Liver (tissue), 8 donors: ENCODE measurements at regions not wholly inside any gene's neighbourhood (a gene's known extent, or its start where the extent isn't known, plus 50 kb on each side); places are given as distances from the start of the nearest gene placed in this dataset.
A peak's percentile ranks its signal among the peaks of the same experiment; 100 is the strongest.

Experiments used
- DNase-seq: peaks from one replicate; pipeline ENCODE4 v3.0.0-alpha.2; 2017; ENCODE audit warnings: low spot score
- H3K27ac ChIP-seq, 2 donors: one replicate each; pipeline ENCODE4 v1.7.0; 2013; ENCODE audit warnings: inconsistent platforms in 2 of 2, low read length in 2 of 2, control low read depth in 1 of 2, low read depth in 1 of 2, mild to moderate bottlenecking in 1 of 2
- H3K27me3 ChIP-seq, 4 donors: one replicate each; pipeline versions ENCODE4 v1.6.1 to v1.7.0; 2013; ENCODE audit warnings: low read length in 3 of 4, inconsistent platforms in 1 of 4, mild to moderate bottlenecking in 1 of 4, moderate library complexity in 1 of 4; ENCODE audit not compliant: control insufficient read depth in 4 of 4, insufficient read depth in 4 of 4
- H3K36me3 ChIP-seq, 4 donors: one replicate each; pipeline versions ENCODE4 v1.6.1 to v1.7.0; 2013; ENCODE audit warnings: low read length in 3 of 4, mild to moderate bottlenecking in 3 of 4, low read depth in 1 of 4, moderate library complexity in 1 of 4; ENCODE audit not compliant: control insufficient read depth in 4 of 4, insufficient read depth in 3 of 4
- H3K4me1 ChIP-seq, 4 donors: one replicate each; pipeline versions ENCODE4 v1.6.1 to v1.7.0; 2013; ENCODE audit warnings: low read length in 3 of 4, mild to moderate bottlenecking in 3 of 4, moderate library complexity in 1 of 4; ENCODE audit not compliant: control insufficient read depth in 4 of 4, insufficient read depth in 4 of 4
- H3K4me3 ChIP-seq, 3 donors: one replicate each; pipeline versions ENCODE4 v1.6.1 to v1.7.0; 2013; ENCODE audit warnings: low read length in 3 of 3, control low read depth in 1 of 3, low read depth in 1 of 3, mild to moderate bottlenecking in 1 of 3
- H3K9ac ChIP-seq, 2 donors: one replicate each; pipeline ENCODE4 v1.7.0; 2013; ENCODE audit warnings: low read length in 2 of 2, mild to moderate bottlenecking in 2 of 2, moderate library complexity in 2 of 2, control low read depth in 1 of 2, low read depth in 1 of 2
- H3K9me3 ChIP-seq, 4 donors: one replicate each; pipeline versions ENCODE4 v1.6.1 to v1.7.0; 2013; ENCODE audit warnings: low read length in 3 of 4; ENCODE audit not compliant: control insufficient read depth in 4 of 4
- EGR1 ChIP-seq, 2 donors: IDR thresholded peaks; 2 replicates each; pipeline ENCODE4 v1.6.1; 2016 to 2018; ENCODE audit warnings: antibody characterized with exemption in 2 of 2, low read depth in 2 of 2
- FOXA1 ChIP-seq: IDR thresholded peaks from 2 replicates; pipeline ENCODE4 v1.6.1; 2016; ENCODE audit warnings: antibody characterized with exemption
- FOXA2 ChIP-seq: IDR thresholded peaks from 2 replicates; pipeline ENCODE4 v1.6.1; 2016; ENCODE audit warnings: antibody characterized with exemption
- GABPA ChIP-seq, 2 donors: IDR thresholded peaks in 1 of 2; conservative IDR thresholded peaks in 1 of 2; 2 replicates each; pipeline ENCODE4 v1.6.1; 2016; ENCODE audit warnings: antibody characterized with exemption in 2 of 2, mild to moderate bottlenecking in 1 of 2, moderate library complexity in 1 of 2
- HNF4A ChIP-seq, 2 donors: conservative IDR thresholded peaks; 2 replicates each; pipeline ENCODE4 v1.6.1; 2016; ENCODE audit warnings: antibody characterized with exemption in 2 of 2, mild to moderate bottlenecking in 2 of 2
- HNF4G ChIP-seq: IDR thresholded peaks from 2 replicates; pipeline ENCODE4 v1.6.1; 2016; ENCODE audit warnings: antibody characterized with exemption
- JUND ChIP-seq, 2 donors: IDR thresholded peaks; 2 replicates each; pipeline ENCODE4 v1.6.1; 2016; ENCODE audit warnings: antibody characterized with exemption in 2 of 2
- NR2F2 ChIP-seq: IDR thresholded peaks from 2 replicates; pipeline ENCODE4 v1.6.1; 2016; ENCODE audit warnings: antibody characterized with exemption
- RAD21 ChIP-seq, 2 donors: IDR thresholded peaks; 2 replicates each; pipeline ENCODE4 v1.6.1; 2016; ENCODE audit warnings: antibody characterized with exemption in 2 of 2, mild to moderate bottlenecking in 2 of 2
- RXRA ChIP-seq, 2 donors: IDR thresholded peaks; 2 replicates each; pipeline ENCODE4 v1.6.1; 2017 to 2018; ENCODE audit warnings: antibody characterized with exemption in 2 of 2, mild to moderate bottlenecking in 1 of 2
- SP1 ChIP-seq: IDR thresholded peaks from 2 replicates; pipeline ENCODE4 v1.6.1; 2018; ENCODE audit warnings: antibody characterized with exemption, mild to moderate bottlenecking
- TAF1 ChIP-seq: conservative IDR thresholded peaks from 2 replicates; pipeline ENCODE4 v1.6.1; 2016; ENCODE audit warnings: antibody characterized with exemption, mild to moderate bottlenecking
- YY1 ChIP-seq: IDR thresholded peaks from 2 replicates; pipeline ENCODE4 v1.6.1; 2016; ENCODE audit warnings: antibody characterized with exemption, mild to moderate bottlenecking
- WGBS: extraction: QIAGEN DNeasy Blood & Tissue Kit; methylation state at CpG from one replicate; pipeline ENCODE4 v1.1.7; 2013; 5-methylcytosine and 5-hydroxymethylcytosine counted together
- TF ChIP-seq, protein P1 (sequence below): IDR thresholded peaks from 2 replicates; pipeline ENCODE4 v1.6.1; 2016; ENCODE audit warnings: antibody characterized with exemption
- TF ChIP-seq, protein P2 (sequence below): IDR thresholded peaks from 2 replicates; pipeline ENCODE4 v1.6.1; 2016; ENCODE audit warnings: antibody characterized with exemption, mild to moderate bottlenecking
- TF ChIP-seq, protein P3 (sequence below): IDR thresholded peaks from 2 replicates; pipeline ENCODE4 v1.6.1; 2016; ENCODE audit warnings: antibody characterized with exemption
- TF ChIP-seq, protein P4 (sequence below): fragments of 150-350 bp; IDR thresholded peaks from 2 replicates; pipeline ENCODE4 v1.5.1; 2017; ENCODE audit warnings: improper control_type of control experiment, low read depth, low read length; ENCODE audit not compliant: missing input control
- TF ChIP-seq, protein P5 (sequence below): IDR thresholded peaks from 2 replicates; pipeline ENCODE4 v1.6.1; 2016; ENCODE audit warnings: antibody characterized with exemption
- donor health status: healthy.
- donor health status: healthy.
- donor health status: healthy.
- donor health status: healthy.
- donor health status: healthy.

DNA sequence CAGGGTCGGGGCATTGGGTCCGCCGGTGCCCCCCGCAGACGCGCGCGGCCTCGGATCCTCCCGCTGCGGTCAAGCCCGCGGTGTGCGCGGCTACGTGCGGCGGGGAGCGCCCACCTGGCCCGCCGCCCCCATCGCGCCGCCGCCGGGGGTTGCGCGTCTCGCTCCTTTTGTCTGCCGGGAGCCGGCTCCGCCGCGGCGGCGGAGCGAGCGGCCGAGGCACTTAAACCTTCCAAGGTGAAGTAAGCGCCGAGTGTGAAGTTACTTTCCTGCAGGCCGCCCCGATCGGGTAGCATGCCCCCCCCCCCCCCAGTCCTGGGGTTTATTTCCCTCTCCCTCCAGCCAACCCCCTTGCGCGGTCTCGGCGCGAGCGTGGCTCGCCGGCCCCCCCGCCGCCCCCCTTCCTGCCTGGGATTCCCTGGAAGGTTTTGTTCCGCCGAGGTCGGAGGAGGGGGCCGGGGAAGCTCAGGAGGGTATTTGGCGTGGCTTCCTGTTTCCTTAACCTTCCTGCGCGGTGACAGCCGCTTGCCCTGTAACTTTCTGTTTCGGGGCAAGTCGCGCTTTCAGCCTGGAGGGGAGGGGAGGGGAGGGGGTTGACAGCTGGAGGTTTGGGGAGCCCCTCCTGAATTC is 56.6 kb upstream of the GSE1 start:
- TF ChIP-seq HNF4A (conservative IDR thresholded peaks at IDR 0.05) = no peak
- no peak for TF ChIP-seq FOXA2
- no peak for TF ChIP-seq RAD21 (IDR thresholded peaks at IDR 0.05)
- Histone ChIP-seq H3K9me3 (no peaks in the 10 kb centered on the region), H3K27me3 (no peaks in the 10 kb centered on the region), H3K27ac (peak overlapping the region; percentile 97 to 99), H3K36me3 (no peaks in the 10 kb centered on the region), H3K4me3 (peak overlapping the region; percentile 69 to 95 (median 79)), H3K9ac (peak overlapping the region; percentile 61 to 96), H3K4me1 (peaks cover 17 to 58% (median 46%) of the 10 kb centered on the region in 4 donors)
- WGBS = under 1% methylated on average over 65 of the region's 65 CpGs
- DNase-seq = no peak

DNA sequence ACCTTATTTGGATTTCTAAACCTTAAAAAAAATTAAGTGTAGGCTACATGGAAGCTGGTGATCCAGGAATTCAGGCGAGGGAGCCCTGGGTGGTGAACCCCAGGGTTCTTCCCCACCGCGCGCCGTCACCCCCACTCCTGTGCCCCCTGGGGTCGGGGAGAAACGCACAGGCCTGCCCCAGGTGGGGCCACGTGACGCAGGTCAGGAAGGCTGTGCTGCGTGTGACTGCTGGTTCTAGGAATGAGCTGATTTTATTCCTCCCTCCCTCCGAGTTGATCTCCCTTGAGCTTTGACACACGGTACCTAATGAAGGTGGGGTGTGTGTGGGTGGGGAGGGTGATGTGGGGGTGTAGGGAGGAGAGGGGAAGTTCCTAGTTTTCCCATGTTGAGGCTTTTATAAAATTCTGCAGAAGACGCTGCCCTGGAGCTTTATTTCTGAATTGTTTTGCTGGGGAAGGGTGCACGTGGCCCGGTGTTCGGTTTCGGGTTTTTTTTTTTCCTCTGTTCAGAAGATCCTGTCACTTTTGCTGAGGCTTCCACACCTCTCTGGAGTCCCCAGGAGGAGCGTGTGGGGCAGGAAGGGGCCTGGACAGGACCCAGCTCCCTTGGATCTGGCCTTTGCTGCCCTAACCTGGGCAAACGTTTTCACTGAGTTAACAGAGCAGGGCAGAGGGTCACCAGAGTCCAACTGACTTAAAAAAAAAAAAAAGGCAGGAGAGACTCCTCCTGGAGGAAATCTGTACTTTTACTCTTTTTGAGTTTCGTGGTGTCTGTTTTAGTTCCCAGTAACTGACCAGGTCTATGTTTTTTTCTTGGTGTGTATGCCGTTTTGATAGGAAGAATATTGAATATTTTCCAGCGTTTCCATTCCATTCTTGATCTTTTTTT is 55.8 kb upstream of the GSE1 start:
- Histone ChIP-seq H3K27me3 (no peaks in the 10 kb centered on the region), H3K9me3 (no peaks in the 10 kb centered on the region), H3K27ac (peak overlapping the region; percentile 97 to 99), H3K4me3 (peak overlapping the region; percentile 61 to 95 (median 79)), H3K4me1 (peaks cover 20 to 63% (median 52%) of the 10 kb centered on the region in 4 donors), H3K9ac (peak overlapping the region; percentile 61 to 94), H3K36me3 (no peaks in the 10 kb centered on the region)
- DNase-seq = no peak
- TF ChIP-seq EGR1 (IDR thresholded peaks at IDR 0.05; ENCODE audit: low read depth in 2 of 2) = peak in 1 of 2 donors; percentile 52
- peak; percentile 50 for TF ChIP-seq SP1
- no peak for TF ChIP-seq FOXA1
- no peak for TF ChIP-seq HNF4G
- peak; percentile 82 to 83 for TF ChIP-seq RXRA (IDR thresholded peaks at IDR 0.05)
- TF ChIP-seq, protein P1, sequence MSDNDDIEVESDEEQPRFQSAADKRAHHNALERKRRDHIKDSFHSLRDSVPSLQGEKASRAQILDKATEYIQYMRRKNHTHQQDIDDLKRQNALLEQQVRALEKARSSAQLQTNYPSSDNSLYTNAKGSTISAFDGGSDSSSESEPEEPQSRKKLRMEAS = no peak
- TF ChIP-seq FOXA2 = no peak
- TF ChIP-seq, protein P2, sequence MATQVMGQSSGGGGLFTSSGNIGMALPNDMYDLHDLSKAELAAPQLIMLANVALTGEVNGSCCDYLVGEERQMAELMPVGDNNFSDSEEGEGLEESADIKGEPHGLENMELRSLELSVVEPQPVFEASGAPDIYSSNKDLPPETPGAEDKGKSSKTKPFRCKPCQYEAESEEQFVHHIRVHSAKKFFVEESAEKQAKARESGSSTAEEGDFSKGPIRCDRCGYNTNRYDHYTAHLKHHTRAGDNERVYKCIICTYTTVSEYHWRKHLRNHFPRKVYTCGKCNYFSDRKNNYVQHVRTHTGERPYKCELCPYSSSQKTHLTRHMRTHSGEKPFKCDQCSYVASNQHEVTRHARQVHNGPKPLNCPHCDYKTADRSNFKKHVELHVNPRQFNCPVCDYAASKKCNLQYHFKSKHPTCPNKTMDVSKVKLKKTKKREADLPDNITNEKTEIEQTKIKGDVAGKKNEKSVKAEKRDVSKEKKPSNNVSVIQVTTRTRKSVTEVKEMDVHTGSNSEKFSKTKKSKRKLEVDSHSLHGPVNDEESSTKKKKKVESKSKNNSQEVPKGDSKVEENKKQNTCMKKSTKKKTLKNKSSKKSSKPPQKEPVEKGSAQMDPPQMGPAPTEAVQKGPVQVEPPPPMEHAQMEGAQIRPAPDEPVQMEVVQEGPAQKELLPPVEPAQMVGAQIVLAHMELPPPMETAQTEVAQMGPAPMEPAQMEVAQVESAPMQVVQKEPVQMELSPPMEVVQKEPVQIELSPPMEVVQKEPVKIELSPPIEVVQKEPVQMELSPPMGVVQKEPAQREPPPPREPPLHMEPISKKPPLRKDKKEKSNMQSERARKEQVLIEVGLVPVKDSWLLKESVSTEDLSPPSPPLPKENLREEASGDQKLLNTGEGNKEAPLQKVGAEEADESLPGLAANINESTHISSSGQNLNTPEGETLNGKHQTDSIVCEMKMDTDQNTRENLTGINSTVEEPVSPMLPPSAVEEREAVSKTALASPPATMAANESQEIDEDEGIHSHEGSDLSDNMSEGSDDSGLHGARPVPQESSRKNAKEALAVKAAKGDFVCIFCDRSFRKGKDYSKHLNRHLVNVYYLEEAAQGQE = peak; percentile 40
- TF ChIP-seq, protein P3, sequence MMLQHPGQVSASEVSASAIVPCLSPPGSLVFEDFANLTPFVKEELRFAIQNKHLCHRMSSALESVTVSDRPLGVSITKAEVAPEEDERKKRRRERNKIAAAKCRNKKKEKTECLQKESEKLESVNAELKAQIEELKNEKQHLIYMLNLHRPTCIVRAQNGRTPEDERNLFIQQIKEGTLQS = no peak
- peak; percentile 69 for TF ChIP-seq TAF1
- peak; percentile 64 to 65 for TF ChIP-seq HNF4A (conservative IDR thresholded peaks at IDR 0.05)
- TF ChIP-seq RAD21 (IDR thresholded peaks at IDR 0.05) = peak; percentile 67 to 73
- TF ChIP-seq, protein P4, sequence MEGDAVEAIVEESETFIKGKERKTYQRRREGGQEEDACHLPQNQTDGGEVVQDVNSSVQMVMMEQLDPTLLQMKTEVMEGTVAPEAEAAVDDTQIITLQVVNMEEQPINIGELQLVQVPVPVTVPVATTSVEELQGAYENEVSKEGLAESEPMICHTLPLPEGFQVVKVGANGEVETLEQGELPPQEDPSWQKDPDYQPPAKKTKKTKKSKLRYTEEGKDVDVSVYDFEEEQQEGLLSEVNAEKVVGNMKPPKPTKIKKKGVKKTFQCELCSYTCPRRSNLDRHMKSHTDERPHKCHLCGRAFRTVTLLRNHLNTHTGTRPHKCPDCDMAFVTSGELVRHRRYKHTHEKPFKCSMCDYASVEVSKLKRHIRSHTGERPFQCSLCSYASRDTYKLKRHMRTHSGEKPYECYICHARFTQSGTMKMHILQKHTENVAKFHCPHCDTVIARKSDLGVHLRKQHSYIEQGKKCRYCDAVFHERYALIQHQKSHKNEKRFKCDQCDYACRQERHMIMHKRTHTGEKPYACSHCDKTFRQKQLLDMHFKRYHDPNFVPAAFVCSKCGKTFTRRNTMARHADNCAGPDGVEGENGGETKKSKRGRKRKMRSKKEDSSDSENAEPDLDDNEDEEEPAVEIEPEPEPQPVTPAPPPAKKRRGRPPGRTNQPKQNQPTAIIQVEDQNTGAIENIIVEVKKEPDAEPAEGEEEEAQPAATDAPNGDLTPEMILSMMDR = peak; percentile 40
- TF ChIP-seq YY1 = peak; percentile 60
- no peak for TF ChIP-seq NR2F2
- TF ChIP-seq GABPA (IDR thresholded peaks at IDR 0.05 in 1 of 2, conservative IDR thresholded peaks at IDR 0.05 in 1 of 2) = no peak
- no peak for TF ChIP-seq JUND (IDR thresholded peaks at IDR 0.05)
- TF ChIP-seq, protein P5, sequence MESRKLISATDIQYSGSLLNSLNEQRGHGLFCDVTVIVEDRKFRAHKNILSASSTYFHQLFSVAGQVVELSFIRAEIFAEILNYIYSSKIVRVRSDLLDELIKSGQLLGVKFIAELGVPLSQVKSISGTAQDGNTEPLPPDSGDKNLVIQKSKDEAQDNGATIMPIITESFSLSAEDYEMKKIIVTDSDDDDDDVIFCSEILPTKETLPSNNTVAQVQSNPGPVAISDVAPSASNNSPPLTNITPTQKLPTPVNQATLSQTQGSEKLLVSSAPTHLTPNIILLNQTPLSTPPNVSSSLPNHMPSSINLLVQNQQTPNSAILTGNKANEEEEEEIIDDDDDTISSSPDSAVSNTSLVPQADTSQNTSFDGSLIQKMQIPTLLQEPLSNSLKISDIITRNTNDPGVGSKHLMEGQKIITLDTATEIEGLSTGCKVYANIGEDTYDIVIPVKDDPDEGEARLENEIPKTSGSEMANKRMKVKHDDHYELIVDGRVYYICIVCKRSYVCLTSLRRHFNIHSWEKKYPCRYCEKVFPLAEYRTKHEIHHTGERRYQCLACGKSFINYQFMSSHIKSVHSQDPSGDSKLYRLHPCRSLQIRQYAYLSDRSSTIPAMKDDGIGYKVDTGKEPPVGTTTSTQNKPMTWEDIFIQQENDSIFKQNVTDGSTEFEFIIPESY = no peak
- WGBS = 2% methylated on average over 22 of the region's 22 CpGs
